Breast epithelium (tissue), 3 donors: ENCODE measurements at regions not wholly inside any gene's neighbourhood (a gene's known extent, or its start where the extent isn't known, plus 50 kb on each side); places are given as distances from the start of the nearest gene placed in this dataset.

Experiments used
- POLR2AphosphoS5 ChIP-seq, 3 donors: sonication (generic); formaldehyde crosslinking; IDR thresholded peaks; one replicate each; pipeline ENCODE4 v1.6.1; 2017; ENCODE audit warnings: antibody characterized with exemption in 3 of 3
- TF ChIP-seq, protein P1 (sequence below), 3 donors: fragments of 450-650 bp; IDR thresholded peaks; one replicate each; pipeline ENCODE4 v1.5.1; 2016 to 2017; ENCODE audit warnings: antibody characterized with exemption in 3 of 3, mild to moderate bottlenecking in 3 of 3, moderate library complexity in 3 of 3

DNA sequence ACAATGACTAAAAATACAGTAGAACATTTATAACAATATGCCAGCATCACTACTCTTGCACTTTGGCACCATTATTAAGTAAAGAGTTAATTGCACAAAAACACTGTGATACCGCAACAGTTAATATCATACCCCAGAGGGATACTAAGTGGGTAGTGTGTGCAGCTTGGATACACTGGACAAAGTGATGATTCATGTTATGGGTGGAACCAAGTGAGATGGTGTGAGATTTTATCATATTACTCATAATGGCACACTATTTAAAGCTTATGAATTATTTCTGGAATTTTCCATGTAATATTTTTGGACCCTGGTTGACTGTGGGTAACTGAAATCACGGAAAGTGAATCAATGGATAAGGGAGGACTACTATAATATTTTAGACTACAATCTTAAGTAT is 265.3 kb downstream of the PCDH18 start:
- TF ChIP-seq, protein P1, sequence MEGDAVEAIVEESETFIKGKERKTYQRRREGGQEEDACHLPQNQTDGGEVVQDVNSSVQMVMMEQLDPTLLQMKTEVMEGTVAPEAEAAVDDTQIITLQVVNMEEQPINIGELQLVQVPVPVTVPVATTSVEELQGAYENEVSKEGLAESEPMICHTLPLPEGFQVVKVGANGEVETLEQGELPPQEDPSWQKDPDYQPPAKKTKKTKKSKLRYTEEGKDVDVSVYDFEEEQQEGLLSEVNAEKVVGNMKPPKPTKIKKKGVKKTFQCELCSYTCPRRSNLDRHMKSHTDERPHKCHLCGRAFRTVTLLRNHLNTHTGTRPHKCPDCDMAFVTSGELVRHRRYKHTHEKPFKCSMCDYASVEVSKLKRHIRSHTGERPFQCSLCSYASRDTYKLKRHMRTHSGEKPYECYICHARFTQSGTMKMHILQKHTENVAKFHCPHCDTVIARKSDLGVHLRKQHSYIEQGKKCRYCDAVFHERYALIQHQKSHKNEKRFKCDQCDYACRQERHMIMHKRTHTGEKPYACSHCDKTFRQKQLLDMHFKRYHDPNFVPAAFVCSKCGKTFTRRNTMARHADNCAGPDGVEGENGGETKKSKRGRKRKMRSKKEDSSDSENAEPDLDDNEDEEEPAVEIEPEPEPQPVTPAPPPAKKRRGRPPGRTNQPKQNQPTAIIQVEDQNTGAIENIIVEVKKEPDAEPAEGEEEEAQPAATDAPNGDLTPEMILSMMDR (IDR thresholded peaks at IDR 0.05) = no peak
- TF ChIP-seq POLR2AphosphoS5 (IDR thresholded peaks at IDR 0.05) = no peak
